ENCODE measurements at regions not wholly inside any gene's neighbourhood (a gene's known extent, or its start where the extent isn't known, plus 50 kb on each side); places are given as distances from the start of the nearest gene placed in this dataset.

DNA sequence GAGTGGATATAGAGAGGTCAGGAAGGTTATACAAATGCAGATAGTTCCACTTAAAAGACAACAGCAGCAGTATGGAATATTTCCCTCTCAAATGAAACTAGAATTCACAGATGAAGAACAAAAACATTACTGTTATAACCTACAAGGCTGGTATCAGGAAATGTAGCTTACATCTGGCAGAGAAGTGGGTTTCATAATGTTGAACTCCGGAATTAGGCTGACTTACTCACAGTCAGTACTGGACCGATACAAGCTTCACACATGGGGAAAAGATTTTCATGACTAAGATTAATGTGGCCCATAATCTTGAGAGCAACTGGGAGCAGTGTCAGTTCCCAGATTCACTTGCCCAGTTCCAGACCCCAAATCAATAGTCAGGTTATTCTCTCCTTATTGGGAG lies 353.9 kb downstream of the DUSP6 start:
- no peak for DNase-seq (ENCODE audit: low read depth in 2 of 2)

- no peak for DNase-seq (ENCODE audit: low read depth in 2 of 2)
Observed at GRCh38 chr12:88996200-88996788, 356.0 kb downstream of the DUSP6 start.

DNA sequence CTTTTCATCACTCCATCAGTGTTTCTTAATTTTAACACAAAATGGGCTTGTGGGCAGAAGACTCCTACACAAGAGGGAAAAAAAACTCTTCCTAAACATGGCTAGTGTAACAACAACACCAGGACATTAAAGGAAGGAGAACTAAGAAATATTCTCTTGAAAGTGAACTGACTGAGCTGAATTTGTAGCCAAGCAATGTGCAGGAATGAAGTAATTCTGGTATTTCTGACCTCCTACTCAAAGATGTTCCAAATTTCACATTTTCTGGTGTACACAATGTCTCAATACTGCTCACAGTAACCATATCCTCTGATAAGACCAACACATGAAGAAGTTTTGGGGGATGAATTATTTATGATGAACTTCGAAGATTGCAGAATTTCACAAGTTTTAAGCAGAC lies 357.3 kb downstream of the DUSP6 start:
- DNase-seq (ENCODE audit: low read depth in 2 of 2): no peak

DNA sequence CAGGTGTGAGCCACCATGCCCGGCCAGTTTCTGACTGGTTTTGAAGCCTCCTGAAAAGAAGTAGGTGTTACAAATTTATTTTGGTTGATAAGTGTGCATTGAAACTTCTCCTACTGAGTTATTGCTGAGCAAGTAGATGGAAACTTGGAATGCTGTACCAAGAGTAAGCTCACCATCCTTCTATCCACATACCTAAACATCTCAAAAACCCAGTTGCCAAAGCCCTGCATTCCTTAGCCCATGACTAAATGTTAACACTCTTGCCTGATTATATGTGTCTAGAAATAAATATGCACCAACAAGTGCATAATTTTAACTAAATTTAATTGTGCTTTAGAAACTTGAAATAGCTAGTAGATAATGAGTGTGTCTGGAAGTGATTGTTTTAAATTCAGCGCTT lies 357.8 kb downstream of the DUSP6 start:
- no peak for DNase-seq (ENCODE audit: low read depth in 2 of 2)

GRCh38 chr12:88993651-88994050 lies 358.6 kb downstream of the DUSP6 start:
- DNase-seq (ENCODE audit: low read depth in 2 of 2): no peak

DNA sequence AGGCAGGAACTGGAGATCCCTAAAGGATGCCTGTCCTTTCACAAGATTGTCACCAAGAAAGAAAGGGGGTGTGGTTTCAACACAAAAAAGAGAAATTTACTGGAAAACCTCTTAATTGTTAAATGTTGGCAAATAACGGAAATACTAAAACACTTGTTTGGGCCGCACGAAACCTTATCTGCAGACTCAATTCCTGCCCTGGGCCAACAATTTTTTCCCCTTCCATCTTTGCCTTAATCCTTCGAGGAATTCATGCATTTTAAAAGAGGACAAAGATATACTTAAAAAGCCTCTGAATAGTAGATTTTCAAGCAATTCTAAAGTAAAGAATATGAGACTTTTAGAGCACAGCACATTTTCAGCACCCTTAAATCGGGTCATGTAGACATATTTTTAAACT lies 366.2 kb downstream of the DUSP6 start:
- no peak for DNase-seq (ENCODE audit: low read depth in 2 of 2)

- DNase-seq (ENCODE audit: low read depth in 2 of 2): no peak
Observed at GRCh38 chr12:88985631-88986030, 366.7 kb downstream of the DUSP6 start.

- DNase-seq (ENCODE audit: low read depth in 2 of 2): no peak
Observed at GRCh38 chr12:88985011-88985410, 367.3 kb downstream of the DUSP6 start.

- no peak for DNase-seq (ENCODE audit: low read depth in 2 of 2)
Observed at GRCh38 chr12:88982694-88983093, 369.6 kb downstream of the DUSP6 start.

GRCh38 chr12:88977115-88977514 lies 375.2 kb downstream of the DUSP6 start:
- no peak for DNase-seq (ENCODE audit: low read depth in 2 of 2)

DNA sequence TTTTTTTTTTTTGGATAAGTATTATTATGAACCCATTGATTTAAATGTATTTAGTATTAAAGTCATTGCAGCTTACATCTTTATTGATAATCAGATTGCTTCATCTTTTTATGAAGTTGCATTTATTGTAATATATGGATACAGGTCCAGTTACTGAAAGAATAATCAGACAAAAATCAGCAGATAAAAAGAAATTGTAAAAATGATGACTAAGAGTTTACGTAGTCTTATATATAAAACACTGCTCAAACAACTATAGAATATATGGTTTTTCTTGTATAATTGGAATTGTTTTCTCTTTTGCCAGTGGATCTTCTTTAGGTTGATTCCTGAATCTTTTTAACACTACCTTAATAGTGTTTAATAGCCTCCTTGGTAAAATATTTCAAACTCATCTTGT lies 378.3 kb downstream of the DUSP6 start:
- DNase-seq (ENCODE audit: low read depth in 2 of 2): no peak

DNA sequence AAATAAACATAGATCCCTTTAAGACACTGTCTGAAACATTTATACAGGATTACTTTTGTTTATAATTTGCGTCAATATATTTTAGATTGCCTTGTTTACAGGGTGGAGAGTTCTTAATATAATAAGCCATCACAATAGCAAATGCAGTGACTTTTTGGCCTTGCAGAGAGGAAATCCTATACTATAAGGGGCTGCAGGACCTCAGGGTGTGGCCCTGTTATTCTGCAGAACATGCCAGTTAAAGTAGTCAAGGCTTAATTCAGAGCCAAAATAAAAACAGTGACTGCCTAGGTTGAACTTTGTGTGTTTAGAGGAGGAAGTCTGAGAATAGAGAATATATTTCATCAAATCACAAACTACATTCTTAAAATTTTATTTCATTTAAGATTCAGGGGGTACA lies 381.6 kb downstream of the DUSP6 start:
- no peak for DNase-seq (ENCODE audit: low read depth in 2 of 2)

DNA sequence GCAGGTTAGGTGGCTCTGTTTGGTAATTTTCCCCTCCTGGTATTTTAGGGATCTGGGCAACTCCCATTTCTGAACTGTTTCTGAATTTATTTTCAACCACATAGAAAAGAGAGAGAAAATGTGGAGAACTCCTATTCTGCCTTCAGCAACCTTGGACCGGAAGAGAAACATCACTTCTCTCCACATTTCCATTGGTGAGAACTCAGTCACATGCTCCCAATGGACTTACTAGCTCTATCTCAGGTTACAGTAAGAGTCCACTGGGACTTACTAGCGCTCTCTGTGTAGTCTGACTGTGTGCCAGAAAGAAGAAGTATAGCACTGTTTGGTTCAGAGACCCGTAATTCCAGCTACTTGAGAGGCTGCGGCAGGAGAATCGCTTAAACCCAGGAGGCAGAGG lies 383.2 kb downstream of the DUSP6 start:
- no peak for DNase-seq (ENCODE audit: low read depth in 2 of 2)

DNA sequence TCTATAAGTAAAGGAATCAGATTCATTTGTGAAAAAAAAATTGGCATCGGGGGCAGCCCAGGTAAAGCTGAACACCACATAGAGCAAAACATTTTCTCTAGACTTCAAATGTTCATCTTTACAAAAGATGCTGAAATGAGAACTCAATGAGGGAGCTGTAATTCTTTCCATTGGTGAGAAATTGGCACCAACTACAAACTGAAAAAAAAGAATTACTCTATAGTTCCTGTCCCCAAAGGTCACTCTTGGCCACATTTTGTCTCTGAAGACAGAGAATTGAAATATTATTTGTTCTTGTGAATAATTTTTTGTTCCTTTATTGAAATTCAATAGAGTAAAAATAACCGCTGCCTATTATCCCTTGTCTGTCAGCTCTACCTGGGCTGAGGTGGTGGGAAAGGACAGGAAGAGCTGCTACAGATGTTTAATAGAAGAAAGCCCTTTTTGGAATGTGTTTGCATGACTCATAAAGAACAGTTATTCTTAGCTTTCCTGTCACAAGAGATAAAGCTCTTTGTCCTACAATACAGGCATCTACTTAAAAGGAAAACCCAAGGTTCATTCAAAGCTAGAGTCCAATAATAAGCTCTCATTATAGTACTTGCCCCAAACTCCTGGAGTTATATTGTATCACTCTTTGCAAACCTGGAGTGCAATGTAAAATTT lies 380.1 kb upstream of the KITLG start:
- DNase-seq (ENCODE audit: low read depth in 2 of 2): no peak

GRCh38 chr12:88958946-88959345 lies 378.7 kb upstream of the KITLG start:
- DNase-seq (ENCODE audit: low read depth in 2 of 2): no peak

GRCh38 chr12:88958153-88958552 lies 377.9 kb upstream of the KITLG start:
- DNase-seq (ENCODE audit: low read depth in 2 of 2): no peak

GRCh38 chr12:88957358-88957757 lies 377.1 kb upstream of the KITLG start:
- DNase-seq (ENCODE audit: low read depth in 2 of 2): no peak

- DNase-seq (ENCODE audit: low read depth in 2 of 2): no peak
Observed at GRCh38 chr12:88955531-88955930, 375.3 kb upstream of the KITLG start.

DNA sequence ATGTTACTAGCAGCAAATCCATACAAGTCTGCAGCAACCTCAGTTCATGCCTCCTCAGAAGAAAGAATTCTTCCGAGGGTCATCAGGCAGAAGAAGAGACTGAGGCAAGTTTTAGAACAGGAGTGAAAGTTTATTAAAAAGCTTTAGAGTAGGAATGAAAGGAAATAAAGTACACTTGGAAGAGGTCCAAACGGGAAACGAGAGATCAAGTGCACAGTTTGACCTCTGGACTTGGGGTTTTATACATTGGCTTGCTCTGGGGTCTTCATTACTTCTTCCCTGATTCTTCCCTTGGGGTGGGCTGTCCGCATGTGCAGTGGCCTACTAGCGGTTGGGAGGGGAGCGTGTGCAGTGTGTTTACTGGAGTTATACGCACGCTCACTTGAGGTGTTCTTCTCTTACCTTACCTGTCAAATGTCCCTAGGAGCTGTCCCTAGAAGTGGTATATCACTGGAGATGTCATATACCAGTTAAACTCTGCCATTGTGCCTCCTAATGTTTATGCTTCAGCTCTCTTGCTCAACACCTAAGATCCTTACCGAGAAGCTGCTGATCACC lies 372.8 kb upstream of the KITLG start:
- no peak for DNase-seq (ENCODE audit: low read depth in 2 of 2)

GRCh38 chr12:88952562-88952942 lies 372.3 kb upstream of the KITLG start:
- DNase-seq (ENCODE audit: low read depth in 2 of 2): no peak

DNA sequence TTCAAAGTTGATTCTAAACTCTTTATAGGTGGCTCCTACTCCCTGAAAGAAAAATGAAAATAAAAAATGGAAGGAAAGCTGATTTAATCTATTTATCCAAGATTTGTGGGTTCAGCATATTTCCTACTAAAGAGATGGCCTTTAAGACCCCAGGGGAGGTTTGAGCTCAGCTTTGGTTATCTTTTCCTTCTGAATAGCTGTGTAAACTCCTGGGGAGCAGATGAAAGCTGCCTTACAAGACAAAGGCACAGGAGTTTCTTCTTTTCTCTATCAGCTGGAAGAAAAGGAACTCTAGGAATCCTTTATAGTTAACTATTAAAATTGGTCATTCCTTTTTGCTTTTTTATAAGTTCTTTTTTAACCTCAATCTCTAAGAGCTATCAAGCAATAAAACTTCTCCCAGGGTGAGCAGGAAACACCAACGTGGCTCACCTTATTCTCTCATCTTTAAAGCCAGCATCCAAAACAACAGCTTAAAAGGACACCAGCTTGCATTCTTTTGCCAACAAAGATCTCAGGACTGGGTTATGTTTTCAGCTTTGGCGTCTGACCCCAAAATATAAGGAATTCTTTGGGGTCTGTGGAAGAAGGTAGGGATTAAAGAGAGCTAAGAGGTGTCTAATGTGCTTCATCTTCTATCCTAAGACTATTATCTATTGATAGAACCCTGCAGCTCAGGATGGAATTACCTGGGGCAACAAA lies 371.7 kb upstream of the KITLG start:
- DNase-seq (ENCODE audit: low read depth in 2 of 2): no peak

GRCh38 chr12:88951177-88951576 lies 370.9 kb upstream of the KITLG start:
- DNase-seq (ENCODE audit: low read depth in 2 of 2): no peak

GRCh38 chr12:88947486-88948043 lies 367.3 kb upstream of the KITLG start:
- no peak for DNase-seq (ENCODE audit: low read depth in 2 of 2)
